OCI-LY1 (cell line): ENCODE measurements at regions not wholly inside any gene's neighbourhood (a gene's known extent, or its start where the extent isn't known, plus 50 kb on each side); places are given as distances from the start of the nearest gene placed in this dataset.

Experiments
- EZH2 ChIP-seq: fragments of 200-600 bp; sonication (generic), shearing (Covaris generic); IDR thresholded peaks from 2 replicates; pipeline ENCODE4 v1.8.0; 2017; ENCODE audit warnings: borderline replicate concordance, mixed run types, mild to moderate bottlenecking, antibody characterized with exemption, low read length, moderate library complexity, mixed read lengths
- TF ChIP-seq, protein P1 (sequence below): fragments of 200-600 bp; sonication (generic), shearing (Covaris generic); IDR thresholded peaks from 2 replicates; pipeline ENCODE4 v1.5.1; 2017; ENCODE audit warnings: mild to moderate bottlenecking, antibody characterized with exemption, low read length, moderate library complexity, mixed read lengths

DNA sequence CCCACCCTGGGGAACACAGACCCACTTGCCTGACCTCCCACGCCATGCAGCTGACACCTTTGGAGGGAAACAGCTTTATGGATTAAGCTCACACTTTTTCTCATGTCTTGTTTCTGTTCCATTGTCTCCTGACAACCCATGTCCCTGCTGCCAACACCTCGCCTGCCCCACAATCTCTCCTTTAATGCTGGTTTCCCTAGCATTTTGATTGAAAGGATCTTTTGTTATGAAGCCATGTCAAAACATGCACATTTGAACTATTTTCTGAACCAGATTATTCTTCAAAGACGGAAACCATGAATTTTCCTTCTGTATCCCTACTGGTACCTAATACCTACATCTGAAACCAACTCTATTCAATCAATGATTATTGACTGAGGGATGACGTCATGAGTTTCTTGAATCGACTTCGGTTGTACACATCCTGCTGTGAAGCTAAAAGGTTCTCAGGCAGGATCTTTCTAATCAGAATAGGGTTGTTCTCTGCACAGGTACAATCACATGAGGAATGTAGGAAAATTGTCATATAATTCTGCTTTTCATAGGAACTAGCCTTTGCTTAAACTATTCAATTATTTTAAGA, 106.2 kb upstream of the NEBL start:
- TF ChIP-seq, protein P1, sequence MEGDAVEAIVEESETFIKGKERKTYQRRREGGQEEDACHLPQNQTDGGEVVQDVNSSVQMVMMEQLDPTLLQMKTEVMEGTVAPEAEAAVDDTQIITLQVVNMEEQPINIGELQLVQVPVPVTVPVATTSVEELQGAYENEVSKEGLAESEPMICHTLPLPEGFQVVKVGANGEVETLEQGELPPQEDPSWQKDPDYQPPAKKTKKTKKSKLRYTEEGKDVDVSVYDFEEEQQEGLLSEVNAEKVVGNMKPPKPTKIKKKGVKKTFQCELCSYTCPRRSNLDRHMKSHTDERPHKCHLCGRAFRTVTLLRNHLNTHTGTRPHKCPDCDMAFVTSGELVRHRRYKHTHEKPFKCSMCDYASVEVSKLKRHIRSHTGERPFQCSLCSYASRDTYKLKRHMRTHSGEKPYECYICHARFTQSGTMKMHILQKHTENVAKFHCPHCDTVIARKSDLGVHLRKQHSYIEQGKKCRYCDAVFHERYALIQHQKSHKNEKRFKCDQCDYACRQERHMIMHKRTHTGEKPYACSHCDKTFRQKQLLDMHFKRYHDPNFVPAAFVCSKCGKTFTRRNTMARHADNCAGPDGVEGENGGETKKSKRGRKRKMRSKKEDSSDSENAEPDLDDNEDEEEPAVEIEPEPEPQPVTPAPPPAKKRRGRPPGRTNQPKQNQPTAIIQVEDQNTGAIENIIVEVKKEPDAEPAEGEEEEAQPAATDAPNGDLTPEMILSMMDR: no peak
- TF ChIP-seq EZH2: no peak
